ENCODE measurements at regions not wholly inside any gene's neighbourhood (a gene's known extent, or its start where the extent isn't known, plus 50 kb on each side); places are given as distances from the start of the nearest gene placed in this dataset.

DNA sequence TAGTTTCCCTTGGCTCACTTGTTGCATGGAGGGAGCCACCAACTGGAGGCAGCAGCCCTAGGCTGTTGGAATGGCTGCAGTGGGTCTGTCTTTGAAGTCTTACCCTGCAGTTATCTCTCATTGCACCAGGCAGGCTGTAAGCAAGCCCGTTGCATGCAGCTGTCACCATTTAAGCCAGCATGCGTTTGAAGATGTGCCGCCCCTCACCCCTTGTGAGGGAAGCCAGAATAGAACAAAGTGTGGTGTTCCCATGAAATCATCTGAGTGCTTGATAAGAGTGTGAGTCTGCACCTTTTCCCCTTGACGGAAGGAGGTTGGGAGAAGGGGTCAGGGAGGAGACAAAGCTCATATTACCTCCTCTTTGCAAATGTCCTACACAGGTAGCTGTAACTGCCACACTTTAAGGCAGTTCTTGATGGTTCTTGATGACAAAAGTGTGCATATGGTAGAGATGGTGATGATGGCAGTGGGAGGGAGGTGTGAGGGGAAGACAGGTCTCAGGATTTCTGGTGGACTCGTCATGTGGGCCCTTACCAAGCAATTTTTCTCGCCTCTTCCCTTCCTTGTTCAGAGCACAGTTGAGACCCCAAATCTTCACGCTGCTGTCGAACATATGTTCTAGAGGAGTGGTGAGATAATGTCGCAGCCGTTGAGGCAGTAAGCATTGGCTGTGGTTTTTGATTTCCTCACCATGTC, 191.4 kb upstream of the LEF1 start (continued):
- TF ChIP-seq, protein P1, sequence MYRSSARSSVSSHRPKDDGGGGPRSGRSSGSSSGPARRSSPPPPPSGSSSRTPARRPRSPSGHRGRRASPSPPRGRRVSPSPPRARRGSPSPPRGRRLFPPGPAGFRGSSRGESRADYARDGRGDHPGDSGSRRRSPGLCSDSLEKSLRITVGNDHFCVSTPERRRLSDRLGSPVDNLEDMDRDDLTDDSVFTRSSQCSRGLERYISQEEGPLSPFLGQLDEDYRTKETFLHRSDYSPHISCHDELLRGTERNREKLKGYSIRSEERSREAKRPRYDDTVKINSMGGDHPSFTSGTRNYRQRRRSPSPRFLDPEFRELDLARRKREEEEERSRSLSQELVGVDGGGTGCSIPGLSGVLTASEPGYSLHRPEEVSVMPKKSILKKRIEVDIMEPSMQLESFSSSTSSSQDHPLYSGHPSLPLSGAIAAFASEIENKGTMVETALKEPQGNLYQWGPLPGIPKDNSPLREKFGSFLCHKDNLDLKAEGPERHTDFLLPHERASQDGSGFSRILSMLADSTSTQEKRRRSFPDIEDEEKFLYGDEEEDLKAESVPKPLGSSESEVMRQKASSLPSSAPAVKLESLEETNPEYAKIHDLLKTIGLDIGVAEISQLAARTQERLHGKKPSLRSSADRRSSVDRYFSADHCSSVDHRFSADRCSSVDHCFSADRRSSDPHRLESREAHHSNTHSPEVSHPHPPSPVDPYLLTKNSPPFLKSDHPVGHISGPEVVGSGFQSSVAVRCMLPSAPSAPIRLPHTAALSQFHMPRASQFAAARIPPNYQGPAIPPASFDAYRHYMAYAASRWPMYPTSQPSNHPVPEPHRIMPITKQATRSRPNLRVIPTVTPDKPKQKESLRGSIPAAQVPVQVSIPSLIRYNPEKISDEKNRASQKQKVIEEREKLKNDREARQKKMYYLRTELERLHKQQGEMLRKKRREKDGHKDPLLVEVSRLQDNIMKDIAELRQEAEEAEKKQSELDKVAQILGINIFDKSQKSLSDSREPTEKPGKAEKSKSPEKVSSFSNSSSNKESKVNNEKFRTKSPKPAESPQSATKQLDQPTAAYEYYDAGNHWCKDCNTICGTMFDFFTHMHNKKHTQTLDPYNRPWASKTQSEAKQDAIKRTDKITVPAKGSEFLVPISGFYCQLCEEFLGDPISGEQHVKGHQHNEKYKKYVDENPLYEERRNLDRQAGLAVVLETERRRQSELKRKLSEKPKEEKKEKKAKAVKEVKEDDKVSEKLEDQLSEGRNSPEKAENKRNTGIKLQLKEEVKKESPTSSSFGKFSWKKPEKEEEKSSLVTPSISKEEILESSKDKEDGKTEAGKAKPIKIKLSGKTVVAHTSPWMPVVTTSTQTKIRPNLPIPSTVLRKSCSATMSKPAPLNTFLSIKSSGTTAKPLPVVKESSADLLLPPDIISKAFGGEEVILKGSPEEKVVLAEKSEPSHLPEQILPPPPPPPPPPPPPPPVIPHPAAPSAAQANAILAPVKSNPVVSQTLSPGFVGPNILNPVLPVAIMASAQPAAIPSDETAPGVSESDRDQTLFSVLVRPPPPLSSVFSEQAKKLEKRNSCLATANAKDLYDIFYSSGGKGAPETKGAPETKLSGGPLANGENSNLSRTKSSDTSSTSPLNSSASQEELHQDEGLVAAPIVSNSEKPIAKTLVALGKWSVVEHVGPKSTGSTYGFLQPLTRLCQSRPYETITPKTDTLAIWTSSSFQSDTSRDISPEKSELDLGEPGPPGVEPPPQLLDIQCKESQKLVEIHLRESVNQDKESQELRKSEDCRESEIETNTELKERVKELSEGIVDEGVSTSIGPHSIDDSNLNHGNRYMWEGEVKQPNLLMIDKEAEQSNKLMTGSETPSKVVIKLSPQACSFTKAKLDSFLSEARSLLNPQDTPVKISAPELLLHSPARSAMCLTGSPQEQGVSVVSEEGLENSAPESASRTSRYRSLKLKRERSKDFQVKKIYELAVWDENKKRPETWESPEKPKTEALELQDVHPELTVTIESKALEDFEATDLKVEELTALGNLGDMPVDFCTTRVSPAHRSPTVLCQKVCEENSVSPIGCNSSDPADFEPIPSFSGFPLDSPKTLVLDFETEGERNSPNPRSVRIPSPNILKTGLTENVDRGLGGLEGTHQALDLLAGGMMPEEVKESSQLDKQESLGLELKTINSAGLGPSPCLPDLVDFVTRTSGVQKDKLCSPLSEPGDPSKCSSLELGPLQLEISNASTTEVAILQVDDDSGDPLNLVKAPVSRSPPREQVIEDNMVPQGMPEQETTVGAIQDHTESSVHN (CRISPR knock-in tag; IDR thresholded peaks at IDR 0.05), result no peak
- TF ChIP-seq, protein P2, sequence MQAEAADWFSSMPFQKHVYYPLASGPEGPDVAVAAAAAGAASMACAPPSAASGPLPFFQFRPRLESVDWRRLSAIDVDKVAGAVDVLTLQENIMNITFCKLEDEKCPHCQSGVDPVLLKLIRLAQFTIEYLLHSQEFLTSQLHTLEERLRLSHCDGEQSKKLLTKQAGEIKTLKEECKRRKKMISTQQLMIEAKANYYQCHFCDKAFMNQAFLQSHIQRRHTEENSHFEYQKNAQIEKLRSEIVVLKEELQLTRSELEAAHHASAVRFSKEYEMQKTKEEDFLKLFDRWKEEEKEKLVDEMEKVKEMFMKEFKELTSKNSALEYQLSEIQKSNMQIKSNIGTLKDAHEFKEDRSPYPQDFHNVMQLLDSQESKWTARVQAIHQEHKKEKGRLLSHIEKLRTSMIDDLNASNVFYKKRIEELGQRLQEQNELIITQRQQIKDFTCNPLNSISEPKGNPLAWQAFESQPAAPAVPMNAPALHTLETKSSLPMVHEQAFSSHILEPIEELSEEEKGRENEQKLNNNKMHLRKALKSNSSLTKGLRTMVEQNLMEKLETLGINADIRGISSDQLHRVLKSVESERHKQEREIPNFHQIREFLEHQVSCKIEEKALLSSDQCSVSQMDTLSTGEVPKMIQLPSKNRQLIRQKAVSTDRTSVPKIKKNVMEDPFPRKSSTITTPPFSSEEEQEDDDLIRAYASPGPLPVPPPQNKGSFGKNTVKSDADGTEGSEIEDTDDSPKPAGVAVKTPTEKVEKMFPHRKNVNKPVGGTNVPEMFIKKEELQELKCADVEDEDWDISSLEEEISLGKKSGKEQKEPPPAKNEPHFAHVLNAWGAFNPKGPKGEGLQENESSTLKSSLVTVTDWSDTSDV (CRISPR knock-in tag; IDR thresholded peaks at IDR 0.05), result no peak
- no peak for TF ChIP-seq ZNF17 (CRISPR knock-in tag; IDR thresholded peaks at IDR 0.05)
- TF ChIP-seq ZFP90 (CRISPR knock-in tag; IDR thresholded peaks at IDR 0.05; ENCODE audit: borderline replicate concordance), result no peak
- no peak for TF ChIP-seq ZNF619 (CRISPR knock-in tag; IDR thresholded peaks at IDR 0.05)
- TF ChIP-seq, protein P3, sequence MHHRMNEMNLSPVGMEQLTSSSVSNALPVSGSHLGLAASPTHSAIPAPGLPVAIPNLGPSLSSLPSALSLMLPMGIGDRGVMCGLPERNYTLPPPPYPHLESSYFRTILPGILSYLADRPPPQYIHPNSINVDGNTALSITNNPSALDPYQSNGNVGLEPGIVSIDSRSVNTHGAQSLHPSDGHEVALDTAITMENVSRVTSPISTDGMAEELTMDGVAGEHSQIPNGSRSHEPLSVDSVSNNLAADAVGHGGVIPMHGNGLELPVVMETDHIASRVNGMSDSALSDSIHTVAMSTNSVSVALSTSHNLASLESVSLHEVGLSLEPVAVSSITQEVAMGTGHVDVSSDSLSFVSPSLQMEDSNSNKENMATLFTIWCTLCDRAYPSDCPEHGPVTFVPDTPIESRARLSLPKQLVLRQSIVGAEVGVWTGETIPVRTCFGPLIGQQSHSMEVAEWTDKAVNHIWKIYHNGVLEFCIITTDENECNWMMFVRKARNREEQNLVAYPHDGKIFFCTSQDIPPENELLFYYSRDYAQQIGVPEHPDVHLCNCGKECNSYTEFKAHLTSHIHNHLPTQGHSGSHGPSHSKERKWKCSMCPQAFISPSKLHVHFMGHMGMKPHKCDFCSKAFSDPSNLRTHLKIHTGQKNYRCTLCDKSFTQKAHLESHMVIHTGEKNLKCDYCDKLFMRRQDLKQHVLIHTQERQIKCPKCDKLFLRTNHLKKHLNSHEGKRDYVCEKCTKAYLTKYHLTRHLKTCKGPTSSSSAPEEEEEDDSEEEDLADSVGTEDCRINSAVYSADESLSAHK (CRISPR knock-in tag; IDR thresholded peaks at IDR 0.05; ENCODE audit: borderline replicate concordance), result no peak
- no peak for TF ChIP-seq ZNF33B (CRISPR knock-in tag; IDR thresholded peaks at IDR 0.05)
